ENCODE measurements at regions not wholly inside any gene's neighbourhood (a gene's known extent, or its start where the extent isn't known, plus 50 kb on each side); places are given as distances from the start of the nearest gene placed in this dataset.

DNA sequence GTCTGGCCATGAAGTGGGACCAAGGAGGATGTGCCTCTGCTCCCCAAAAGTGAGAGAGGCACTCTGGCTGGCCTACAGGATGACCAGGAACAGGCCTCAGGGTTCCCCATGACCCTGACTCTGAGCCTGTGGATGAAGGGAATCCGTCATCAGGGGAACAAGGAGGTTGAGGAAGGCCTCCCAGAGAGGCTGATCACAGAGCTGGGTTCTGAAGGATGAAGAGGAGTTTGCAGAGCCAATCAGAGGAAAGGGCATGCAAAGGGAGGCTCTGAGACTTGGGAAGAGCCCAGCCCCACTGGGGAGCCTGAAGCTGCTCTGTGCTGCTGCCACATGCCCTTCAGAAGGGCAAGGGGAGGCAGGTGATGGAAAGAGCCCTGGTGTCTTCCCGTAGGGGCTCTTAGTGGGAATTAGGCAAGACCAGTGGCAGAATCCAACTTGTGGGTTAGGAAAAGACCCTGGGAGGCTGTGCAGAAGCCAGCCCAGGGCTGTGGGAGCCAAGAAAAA, 141.3 kb upstream of the ID2 start:
- TF ChIP-seq EP300 (IDR thresholded peaks at IDR 0.05) (no peak), POLR2AphosphoS5 (IDR thresholded peaks at IDR 0.05) (no peak)
- TF ChIP-seq, protein P1, sequence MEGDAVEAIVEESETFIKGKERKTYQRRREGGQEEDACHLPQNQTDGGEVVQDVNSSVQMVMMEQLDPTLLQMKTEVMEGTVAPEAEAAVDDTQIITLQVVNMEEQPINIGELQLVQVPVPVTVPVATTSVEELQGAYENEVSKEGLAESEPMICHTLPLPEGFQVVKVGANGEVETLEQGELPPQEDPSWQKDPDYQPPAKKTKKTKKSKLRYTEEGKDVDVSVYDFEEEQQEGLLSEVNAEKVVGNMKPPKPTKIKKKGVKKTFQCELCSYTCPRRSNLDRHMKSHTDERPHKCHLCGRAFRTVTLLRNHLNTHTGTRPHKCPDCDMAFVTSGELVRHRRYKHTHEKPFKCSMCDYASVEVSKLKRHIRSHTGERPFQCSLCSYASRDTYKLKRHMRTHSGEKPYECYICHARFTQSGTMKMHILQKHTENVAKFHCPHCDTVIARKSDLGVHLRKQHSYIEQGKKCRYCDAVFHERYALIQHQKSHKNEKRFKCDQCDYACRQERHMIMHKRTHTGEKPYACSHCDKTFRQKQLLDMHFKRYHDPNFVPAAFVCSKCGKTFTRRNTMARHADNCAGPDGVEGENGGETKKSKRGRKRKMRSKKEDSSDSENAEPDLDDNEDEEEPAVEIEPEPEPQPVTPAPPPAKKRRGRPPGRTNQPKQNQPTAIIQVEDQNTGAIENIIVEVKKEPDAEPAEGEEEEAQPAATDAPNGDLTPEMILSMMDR (IDR thresholded peaks at IDR 0.05): no peak

Measured in esophagus muscularis mucosa (tissue), 4 donors.